NCI-H2107 (cell line): ENCODE measurements at regions not wholly inside any gene's neighbourhood (a gene's known extent, or its start where the extent isn't known, plus 50 kb on each side); places are given as distances from the start of the nearest gene placed in this dataset.
A peak's percentile ranks its signal among the peaks of the same experiment; 100 is the strongest.
"Not testable (repeated sequence)": the region's sequence is repeated elsewhere in the genome, so short reads cannot be mapped to it uniquely, and the experiment has no call there.

Experiments used
- DNase-seq: peaks from one replicate; lab custom pipeline; 2025; lab: John Stamatoyannopoulos, UW

DNA sequence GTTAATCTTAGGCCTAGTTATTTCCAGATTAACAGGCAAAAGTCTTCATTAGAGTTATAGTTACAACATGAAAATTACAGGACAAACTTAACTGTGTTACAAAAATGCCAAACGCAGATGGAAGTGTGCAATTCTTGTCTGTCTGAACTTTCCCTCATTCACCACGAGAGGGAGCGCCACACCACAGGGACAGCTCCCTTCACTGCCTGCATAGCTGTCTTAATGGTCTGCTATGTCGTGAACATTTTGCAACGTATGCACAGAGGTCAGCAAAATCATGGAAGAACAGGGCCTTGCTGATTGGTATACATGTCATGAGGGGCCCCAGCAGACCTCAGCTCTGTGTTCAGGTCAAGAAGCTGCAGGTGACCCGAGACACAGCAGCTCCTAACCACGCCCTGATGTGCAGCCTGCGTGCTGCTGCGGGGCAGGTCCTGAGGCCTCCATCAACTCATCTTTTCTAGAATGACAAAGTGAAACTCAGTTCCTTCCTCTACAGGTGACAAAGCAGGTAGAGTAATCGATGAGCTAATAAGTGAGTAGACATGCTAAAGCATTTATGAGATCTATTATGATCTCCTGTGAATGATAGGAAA lies 78.8 kb upstream of the ATP8B1 start:
- peak; percentile 82 for DNase-seq

DNA sequence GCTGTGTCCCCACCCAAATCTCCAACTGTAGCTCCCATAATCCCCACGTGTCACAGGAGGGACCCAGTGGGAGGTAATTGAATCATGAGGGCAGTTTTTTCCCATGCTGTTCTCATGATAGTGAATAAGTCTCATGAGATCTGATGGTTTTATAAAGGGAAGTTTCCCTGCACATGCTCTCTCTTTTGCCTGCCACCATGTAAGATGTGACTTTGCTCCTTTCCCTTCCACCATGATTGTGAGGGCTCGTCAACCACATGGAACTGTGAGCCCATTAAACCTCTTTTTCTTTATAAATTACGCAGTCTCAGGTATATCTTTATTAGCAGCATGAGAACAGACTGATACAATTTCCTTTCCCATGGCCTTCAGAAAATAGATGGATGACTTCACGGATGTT lies 76.8 kb upstream of the ATP8B1 start:
- DNase-seq: not testable (repeated sequence)

DNA sequence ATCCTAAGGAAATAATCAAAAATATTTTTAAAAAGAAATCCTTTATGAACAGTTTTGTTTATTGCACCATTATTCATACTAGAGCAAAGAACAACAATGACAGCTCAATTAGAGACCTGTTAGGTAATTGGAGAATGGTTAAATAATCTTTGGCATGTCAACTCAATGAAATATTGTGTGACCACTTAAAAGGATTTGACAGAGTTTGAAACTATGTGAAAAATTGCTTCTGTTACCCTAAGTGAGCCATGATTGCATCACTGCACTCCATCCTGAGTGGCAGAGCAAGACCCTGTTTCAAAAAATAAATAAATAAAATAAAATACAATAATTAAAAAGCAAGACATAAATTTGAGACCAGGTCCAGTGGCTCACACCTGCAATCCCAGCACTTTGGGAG lies 66.1 kb upstream of the ATP8B1 start:
- no peak for DNase-seq

GRCh38 chr18:57866355-57866754 lies 63.2 kb upstream of the ATP8B1 start:
- DNase-seq: no peak

- DNase-seq: no peak
Observed at GRCh38 chr18:57864615-57865121, 61.6 kb upstream of the ATP8B1 start.

GRCh38 chr18:57863706-57864105 lies 60.6 kb upstream of the ATP8B1 start:
- no peak for DNase-seq

DNA sequence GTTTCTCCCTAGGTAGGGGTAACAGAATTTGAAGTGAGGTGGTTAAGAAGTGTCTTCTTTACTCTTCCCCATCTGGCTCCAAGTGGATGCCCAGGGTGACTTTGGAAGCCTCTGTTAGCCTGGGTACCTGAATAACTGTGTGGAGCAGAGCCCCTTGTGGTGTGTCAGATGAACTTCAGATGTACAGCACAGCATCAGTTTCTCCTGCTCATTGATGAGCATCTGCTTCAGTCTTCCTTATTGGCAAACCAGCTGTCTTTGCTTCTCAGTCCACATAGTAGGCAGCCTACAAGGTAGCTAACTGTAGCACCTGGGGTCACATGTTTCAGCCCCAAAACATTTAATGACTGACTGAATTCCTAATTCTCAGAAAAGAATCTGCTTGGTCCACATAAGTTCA lies 56.2 kb upstream of the ATP8B1 start:
- no peak for DNase-seq

GRCh38 chr18:57856557-57857280 lies 53.6 kb upstream of the ATP8B1 start:
- peak; percentile 33 for DNase-seq

GRCh38 chr18:57856128-57856527 lies 53.0 kb upstream of the ATP8B1 start:
- no peak for DNase-seq

DNA sequence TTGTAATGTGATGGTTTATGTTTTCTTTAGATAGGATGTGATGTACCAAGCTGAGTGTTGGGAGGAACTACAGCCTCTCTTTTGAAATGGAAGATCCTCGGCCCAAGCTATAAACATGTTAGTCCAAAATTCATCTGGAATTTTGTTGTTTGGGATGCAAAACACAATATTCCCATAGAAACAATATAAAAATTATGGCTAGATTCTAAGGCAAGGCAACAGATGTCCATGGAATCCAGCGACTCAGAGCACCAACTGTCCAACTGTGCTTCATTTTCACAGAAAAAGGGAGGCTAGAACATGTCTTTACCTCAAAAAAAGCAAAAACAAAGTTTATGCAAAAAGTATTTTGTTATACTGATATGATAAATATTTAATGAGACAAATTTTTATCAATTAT lies 52.4 kb upstream of the ATP8B1 start:
- DNase-seq: no peak

DNA sequence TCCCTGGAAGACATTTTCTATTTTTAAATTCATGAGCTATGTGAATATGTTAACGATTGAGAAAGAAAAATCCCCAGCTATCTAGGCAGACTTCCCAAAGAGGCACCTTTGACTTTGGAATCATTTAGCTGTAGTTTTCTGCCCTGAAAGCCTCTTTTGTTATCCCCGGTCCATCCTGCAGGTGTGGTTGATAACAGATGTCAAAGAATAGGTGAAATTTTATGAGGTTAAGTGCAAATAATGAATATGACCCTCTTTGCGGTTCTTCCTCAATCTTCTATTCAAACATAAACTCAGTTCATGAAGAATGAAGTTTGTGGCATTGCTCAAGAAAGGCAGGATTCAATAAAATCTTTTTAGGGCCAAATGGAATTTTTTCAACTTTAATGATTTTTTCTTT lies 51.6 kb upstream of the ATP8B1 start:
- DNase-seq: no peak

GRCh38 chr18:57853864-57854263 lies 50.7 kb upstream of the ATP8B1 start:
- no peak for DNase-seq

GRCh38 chr18:57853133-57853532 lies 50.0 kb upstream of the ATP8B1 start:
- no peak for DNase-seq
